GM18867 (cell line): ENCODE measurements at regions not wholly inside any gene's neighbourhood (a gene's known extent, or its start where the extent isn't known, plus 50 kb on each side); places are given as distances from the start of the nearest gene placed in this dataset.
"Not testable (repeated sequence)": the region's sequence is repeated elsewhere in the genome, so short reads cannot be mapped to it uniquely, and the experiment has no call there.

Experiments
- ATAC-seq: cut with Tn5 transposase; IDR thresholded peaks from one replicate; pipeline ENCODE4 v1.9.1; 2021; ENCODE audit warnings: mild to moderate bottlenecking, moderate library complexity; ENCODE audit not compliant: unreplicated experiment

DNA sequence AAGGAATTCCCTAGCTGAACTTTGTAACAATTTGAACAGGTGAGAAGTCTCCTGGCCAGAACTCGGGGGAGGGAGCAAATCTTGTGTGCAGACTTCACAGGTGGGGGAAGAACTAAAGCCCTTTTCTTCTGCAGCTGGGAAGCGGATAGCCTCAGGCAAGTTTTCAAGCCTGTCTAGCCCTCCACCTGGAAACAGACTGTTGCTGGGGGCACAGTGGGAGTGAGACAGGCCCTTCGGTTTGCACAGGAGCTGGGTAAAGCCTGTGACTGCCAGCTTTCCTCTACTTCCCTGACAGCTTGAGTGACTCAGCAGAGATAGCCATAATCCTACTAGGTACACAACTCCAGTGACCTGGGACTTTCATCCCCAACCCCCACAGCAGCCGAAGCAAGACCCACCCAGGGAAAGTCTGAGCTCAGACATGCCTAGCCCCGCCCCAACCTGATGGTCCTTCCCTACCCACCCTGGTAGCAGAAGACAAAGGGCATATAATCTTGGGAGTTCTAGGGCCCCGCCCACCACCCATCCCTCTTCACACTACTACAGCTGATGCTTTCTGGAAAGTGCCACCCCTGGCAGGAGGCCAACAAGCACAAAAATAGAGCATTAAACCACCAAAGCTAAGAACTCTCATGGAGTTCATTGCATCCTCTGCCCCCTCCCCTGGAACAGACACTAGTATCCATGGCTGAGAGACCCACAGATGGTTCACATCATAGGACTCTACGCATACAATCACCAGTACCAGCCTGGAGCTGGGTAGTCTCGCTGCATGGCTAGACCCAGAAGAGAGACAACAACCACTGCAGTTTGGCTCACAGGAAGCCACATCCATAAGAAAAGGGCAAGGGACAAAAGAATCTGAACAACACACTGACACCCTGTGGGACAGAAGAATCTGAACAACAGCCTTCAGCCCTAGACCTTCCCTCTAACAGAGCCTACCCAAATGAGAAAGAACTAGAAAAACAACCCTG, 479.0 kb downstream of the RAP2B start:
- no peak for ATAC-seq

DNA sequence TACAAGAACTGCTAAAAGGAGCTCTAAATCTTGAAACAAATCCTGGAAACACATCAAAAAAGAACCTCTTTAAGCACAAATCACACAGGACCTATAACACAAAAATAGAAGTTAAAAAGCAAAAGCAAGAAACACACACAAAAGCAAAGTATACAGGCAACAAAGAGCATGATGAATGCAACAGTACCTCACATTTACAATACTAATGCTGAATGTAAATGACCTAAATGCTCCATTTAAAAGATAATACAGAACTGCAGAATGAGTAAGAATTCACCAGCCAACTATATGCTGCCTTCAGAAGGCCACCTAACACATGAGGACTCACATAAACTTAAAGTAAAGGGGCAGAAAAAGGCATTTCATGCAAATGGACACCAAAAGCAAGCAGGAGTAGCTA, 478.6 kb upstream of the ARHGEF26 start:
- ATAC-seq: not testable (repeated sequence)

GRCh38 chr3:153643471-153643870, 477.7 kb upstream of the ARHGEF26 start:
- ATAC-seq: not testable (repeated sequence)

DNA sequence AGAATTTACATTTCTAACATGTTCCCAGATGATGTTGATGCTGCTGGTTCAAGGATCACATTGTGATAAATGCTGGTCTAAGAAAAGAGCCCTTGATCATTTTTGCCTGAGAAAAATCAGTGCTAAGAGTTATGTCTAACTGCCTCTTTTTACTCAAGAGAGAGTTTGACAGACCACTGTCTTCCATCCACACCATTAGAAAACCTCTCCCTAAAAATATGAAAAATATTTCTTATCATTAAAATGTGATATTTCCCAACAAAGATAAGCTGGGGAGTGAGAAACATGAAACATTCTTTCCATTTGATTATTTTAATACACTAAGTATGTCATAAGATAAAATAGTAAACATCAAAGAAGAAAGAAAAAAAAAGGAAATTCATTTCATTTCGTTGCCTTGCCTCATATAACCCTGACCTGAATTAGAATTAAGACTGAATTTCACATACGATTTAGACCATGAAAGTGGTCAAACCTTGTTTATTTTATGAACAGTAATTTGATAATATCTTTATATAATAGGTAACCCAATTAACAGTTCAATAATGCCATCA, 471.8 kb upstream of the ARHGEF26 start:
- ATAC-seq: no peak

DNA sequence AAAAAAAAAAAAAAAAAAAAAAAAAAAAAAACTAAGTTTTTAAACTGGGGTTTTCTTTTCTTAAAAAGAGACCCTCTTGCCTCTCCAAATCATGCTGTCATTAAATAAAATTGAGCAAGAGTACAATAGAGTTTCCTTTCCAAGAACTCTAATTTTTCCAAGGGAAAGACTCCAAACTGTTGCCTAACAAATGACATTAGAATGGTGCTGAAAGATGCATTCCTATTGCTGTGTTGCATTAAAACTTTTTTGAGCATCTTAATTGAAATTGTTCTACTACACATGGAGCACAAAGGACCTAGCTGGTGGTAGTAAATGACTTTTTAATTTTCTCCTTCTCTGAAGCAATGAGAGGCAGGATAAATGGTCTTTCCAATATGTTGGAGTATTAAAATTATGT, 469.1 kb upstream of the ARHGEF26 start:
- no peak for ATAC-seq

- no peak for ATAC-seq
These were observed 464.1 kb upstream of the ARHGEF26 start for GRCh38 chr3:153657046-153657445.

DNA sequence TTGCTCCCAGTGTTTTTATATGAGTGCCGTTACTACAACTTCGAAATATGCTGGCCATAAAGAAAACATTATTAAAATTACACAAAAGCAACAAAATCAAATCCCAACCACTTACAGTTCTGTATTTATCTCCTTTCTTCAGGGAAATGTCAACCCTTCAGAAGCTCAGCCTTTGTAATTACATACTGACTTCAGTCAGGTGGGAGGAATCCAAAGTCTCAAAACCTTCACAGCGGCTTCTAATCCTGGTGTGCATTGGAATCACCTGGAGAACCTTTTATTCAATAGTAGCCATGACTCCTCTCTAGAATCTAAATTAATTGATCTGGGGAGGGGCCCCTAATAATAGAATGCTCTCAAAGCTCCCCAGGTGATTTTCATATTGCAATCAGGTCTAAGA, 463.7 kb upstream of the ARHGEF26 start:
- no peak for ATAC-seq

- ATAC-seq: no peak
These were observed 463.1 kb upstream of the ARHGEF26 start for GRCh38 chr3:153658136-153658535.

- no peak for ATAC-seq
These were observed 454.0 kb upstream of the ARHGEF26 start for GRCh38 chr3:153666991-153667740.

DNA sequence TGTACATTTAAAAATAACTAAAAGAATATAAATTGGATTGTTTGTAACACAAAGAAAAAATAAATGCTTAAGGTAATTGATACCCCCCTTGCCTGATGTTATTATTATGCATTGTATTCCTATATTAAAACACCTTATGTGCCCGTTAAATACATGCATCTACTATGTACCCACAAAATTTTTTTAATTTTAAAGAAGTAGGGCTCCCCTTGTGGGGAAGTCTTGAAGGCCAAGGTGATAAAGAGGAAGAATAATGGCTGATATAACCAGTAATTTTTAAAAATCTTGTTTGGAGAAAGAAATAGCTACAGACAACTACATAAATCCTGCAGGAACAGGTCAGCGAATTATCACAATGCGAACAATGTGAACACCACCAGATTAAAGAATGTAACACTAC, 451.7 kb upstream of the ARHGEF26 start:
- ATAC-seq: no peak

- no peak for ATAC-seq
These were observed 450.6 kb upstream of the ARHGEF26 start for GRCh38 chr3:153670577-153670976.

DNA sequence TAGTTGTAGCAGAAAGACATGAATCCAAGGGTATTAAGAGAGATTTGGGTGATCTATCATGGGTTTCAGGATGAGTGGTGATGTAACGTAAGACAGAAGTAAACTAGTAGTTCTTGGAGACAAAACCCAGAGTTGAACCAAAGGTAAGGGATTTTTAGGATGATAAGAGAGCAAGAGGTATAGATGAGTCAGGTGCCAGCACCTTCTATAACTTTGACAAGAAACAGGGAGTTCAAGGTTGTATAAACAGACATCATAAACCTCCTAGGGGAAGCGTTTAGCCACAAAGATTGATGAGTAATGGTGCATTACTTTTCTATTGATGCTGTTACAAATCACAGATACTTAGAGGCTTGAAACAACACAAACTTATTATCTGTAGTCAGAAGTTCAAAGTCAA, 447.3 kb upstream of the ARHGEF26 start:
- ATAC-seq: no peak

- no peak for ATAC-seq
These were observed 441.5 kb upstream of the ARHGEF26 start for GRCh38 chr3:153679714-153680113.

- ATAC-seq: no peak
These were observed 440.7 kb upstream of the ARHGEF26 start for GRCh38 chr3:153680526-153680925.

- no peak for ATAC-seq
These were observed 440.1 kb upstream of the ARHGEF26 start for GRCh38 chr3:153681057-153681456.

DNA sequence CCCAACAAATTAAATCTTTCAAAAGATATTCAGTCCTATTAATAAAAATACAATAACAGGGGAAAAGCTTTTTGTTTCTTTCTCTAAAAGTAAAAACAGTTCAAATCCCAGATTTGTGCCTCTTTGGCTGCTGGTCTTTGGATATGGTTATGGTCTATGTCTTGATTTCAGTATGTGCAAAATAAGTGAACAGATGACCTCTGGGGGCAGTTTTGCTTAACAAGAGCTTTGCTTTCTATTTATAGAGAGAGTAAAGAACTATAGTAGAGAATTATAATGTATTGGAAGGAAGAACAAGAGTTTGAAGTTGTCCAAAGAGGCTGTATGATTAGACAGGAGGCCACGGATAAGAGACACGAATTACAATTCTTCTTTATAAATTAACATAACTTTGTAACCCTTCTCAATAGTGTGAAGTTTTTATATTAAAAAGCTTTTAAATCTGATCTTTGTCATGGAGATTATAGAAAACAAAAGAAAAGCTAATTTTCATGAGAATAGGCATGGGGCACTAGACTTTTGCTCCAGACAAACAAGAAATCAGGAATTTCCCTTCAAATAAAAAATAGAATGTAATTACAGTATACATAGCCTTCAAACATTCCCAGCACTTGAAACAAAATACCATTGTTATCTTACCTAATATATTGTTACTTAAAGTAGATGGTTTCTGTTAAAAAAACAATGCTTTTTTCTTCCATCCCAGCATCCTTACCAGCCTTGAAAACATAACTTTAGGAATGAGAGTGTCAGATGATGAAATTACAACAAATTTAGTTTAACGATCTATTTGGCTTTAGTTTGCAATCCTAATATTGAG, 432.7 kb upstream of the ARHGEF26 start:
- ATAC-seq: no peak

DNA sequence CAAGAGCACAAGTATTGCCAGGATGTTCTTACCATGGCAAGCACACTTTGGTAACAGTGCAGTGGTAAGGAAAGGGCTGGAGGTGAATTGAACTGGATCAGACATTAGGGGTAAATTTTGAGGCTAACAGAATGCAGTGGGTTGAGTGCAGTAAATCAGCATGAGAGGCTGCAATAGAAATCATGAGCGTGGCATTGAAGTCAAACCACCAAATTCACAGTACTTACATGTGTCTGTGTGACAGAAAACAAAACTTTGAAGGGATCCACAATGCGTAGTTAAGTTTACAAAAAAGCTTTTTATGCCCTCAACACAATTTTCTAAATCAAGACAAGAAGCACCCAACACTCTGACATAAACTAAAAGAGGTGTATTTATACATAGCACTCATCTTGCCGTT, 428.0 kb upstream of the ARHGEF26 start:
- no peak for ATAC-seq

GRCh38 chr3:153702106-153702505, 419.1 kb upstream of the ARHGEF26 start:
- ATAC-seq: no peak

DNA sequence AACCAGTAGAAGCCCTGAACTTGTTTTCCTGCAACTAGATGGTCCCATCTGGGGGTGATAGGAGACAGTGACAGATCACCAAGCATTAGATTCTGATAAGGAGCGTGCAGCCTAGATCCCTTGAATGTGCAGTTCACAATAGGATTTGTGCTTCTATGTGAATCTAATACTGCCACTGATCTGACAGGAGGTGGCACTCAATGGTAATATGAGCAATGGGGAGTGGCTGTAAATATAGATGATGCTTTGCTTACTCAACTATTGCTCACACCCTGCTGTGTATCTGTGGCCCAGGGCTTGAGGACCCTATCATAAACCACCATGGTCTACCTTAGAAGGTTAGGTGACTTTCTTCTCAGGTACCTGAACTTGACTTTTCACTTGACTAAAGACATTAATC, 417.1 kb upstream of the ARHGEF26 start:
- ATAC-seq: no peak

GRCh38 chr3:153706706-153707105, 414.5 kb upstream of the ARHGEF26 start:
- ATAC-seq: no peak

DNA sequence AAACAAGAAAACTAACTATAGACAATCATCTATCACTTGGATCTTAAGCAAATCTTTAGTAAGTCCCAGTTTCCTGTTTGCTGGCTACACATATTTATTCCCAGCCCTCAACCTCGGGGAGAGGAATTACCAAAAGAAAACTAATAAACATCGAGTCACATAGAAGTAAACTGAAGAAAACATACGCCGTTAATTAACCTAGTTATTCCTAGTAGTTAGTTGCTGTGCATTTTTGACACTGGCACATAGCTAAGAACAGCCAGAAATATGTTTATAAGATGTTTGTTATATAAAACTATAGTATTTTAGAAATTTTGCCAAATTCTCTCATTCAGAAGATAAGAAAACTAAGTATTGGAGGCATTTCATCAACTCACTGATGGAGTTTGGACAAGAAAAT, 407.2 kb upstream of the ARHGEF26 start:
- ATAC-seq: no peak
